ENCODE measurements at regions not wholly inside any gene's neighbourhood (a gene's known extent, or its start where the extent isn't known, plus 50 kb on each side); places are given as distances from the start of the nearest gene placed in this dataset.
"Not testable (repeated sequence)": the region's sequence is repeated elsewhere in the genome, so short reads cannot be mapped to it uniquely, and the experiment has no call there.

DNA sequence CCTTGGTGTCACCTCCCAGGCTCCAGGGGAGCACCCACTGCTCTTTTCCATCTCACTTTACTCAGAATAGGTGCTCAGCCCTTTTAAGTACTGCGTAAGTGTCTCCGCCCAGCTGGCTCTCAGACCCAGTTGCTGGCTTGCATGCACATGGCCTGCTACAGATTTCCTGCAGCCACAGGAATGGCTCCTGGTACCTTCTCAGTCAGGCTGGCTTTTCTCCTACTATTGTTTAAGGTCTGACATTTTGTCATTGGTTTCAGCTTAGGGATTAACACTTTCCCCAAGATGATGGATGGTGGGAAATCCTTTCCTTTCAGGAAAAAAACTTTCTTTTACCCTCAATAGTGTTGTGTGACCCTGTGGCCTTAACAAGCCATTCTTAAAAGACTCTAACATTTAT, 1652.3 kb upstream of the WWC1 start:
- no peak for DNase-seq

DNA sequence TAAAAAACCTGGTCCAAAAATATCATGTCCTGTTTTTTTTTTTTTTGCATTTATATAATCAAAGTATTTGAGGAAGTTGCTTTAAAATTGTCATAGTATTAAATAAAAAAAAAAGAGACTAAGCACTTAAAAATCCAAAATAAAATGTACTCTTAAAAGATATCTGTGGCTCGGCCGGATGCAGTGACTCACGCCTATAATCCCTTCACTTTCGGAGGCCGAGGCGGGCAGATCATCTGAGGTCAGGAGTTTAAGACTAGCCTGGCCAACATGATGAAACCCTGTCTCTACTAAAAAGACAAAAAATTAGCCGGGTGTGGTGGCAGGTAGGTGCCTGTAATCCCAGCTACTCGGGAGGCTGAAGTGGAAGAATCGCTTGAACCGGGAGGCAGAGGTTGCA, 1651.3 kb upstream of the WWC1 start:
- DNase-seq, result not testable (repeated sequence)

DNA sequence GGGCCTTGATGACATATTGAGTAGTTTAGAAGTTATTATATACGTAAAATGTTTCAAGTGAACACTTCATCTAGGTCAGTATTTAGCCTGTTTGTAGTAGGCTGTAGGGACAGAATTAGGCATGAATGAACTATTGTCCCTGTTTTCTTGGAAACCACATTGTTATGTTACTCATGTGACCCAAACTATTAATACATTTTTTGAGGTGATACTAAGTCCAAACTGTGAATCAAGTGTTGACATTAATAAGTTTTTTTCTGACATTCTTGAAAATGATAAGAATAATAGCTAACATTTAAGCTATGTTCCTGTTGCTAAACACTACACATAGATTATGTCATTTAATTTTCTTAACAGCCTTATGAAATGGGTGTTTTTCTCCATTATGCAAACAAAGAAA, 1642.7 kb upstream of the WWC1 start:
- no peak for DNase-seq

DNA sequence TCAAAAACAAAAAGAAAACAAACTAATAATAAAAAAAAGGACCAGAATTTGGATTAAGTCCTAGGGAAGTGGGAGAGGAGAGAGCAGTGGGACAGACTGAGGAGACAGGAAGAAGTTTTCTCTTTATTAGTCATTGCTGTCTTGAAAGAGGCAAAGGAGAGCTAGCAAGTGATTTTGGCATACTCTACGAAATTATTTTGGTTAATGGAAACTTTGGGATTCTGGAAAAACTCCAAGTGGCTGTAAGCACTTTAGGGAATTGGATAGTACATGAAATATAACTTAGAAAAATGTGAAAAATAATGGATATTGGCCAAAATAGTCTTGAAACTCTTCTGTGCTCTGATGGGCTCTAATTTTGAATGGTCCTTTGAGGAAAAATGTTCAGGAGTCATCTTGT, 1641.8 kb upstream of the WWC1 start:
- DNase-seq, result no peak

DNA sequence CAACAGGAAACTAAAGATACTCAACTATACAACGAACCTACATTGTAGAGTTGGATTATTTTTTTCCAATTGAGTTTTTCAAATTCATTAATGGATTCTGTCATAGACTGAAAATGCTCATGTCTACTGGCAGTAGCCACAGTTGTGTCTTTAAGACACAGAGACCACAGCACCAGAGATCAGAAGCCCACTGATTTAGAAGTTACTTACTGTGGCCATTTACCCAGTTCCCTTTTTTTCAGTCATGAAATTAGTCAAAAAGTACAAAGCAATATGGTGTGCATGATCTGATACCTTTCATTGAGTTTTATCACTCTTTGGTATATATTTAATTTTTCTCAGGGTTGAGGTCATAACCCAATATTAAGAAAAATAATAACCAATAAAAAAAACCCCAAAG, 1640.2 kb upstream of the WWC1 start:
- DNase-seq, result no peak

DNA sequence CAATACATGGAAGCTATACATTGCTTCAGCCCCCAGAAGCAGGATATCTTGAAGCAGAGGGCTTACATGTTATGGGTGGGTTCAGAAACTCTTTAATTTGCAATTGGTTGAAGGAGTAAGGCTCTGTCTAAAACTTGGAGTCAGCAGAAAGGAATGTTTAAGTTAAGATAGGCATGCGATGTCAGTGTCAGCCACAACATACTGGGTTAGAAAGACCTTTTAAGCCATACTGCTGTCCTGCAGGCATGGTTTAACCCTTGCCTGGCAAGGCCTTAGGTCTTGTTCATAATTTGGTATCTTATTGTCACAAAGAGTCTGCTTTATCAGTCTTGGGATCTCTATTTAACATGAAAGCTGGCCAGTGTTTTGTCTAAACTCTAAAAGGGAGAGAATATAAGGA, 1619.6 kb upstream of the WWC1 start:
- DNase-seq, result no peak

DNA sequence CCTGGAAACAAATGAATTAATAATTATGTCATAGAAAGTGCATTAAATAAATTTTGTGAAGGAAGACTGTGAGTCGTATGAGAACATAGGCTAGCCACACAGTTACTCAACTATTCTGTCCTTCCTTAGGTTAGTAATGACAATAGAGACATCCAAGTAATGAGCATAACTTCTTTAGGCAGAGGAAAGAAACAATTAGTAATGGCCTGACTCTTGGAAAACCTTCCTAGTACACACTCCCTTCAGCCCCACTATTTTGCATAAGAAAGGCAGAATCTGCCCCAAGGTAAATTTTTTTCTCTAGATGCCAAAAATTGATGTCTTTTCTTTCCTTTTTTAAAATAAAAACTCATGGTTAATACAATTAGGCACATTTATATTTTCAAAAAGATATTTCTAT, 1619.0 kb upstream of the WWC1 start:
- DNase-seq, result no peak

DNA sequence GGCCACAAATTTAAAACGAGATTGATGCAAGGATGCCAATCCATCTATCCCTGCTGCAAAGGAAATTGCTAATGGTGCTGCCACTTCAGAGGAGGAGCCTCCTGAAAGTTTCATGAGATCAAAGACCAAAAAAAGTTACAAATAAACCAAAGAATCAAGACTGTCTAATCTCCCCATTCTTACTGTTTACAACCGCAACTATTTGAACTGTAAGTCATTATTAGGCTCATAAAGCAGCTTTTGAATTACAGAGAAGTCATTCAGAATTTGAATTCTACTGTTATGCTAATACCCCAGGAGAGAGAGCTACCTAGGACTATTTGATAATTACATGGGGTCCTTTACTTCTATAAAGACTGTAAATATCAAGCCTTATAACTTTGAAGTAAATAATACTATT, 1613.6 kb upstream of the WWC1 start:
- DNase-seq, result no peak

DNA sequence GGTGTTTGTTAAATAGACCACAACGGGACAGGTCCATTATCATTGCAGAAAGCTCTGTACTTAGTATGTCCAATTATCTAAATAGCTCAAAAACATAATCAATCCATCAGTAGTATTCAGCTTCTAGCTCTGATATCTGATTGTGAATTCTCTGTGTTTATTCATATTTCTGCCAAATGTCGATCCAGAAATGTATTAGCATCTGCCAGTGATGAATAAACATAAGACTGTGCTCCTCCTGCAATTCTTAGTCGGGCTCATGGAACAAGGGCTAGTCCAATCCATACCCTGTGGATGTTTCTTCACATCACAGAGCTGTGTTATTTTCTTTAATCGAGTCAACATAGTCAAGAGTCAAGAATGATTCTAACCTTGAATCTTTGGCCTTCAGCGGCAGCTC, 1612.1 kb upstream of the WWC1 start:
- DNase-seq, result no peak

DNA sequence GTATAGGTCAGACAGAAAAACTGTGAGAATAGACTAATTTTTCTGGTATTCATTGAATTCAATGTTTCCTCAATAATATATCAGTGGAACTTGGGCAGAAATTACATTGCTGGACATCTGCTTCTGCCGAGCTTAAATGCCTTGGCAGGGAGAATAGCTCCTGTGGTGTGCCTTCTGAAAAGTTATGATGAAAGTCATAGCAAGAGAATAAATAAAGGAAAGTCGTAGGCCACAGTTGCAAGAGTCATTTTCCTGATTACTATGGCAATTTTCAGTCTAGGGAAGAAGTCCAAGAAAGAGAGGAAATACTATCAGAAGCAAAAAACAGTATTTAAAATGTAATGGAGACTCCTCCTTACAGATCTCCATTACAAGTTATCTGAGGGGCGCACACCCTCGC, 1596.1 kb upstream of the WWC1 start:
- DNase-seq, result no peak

DNA sequence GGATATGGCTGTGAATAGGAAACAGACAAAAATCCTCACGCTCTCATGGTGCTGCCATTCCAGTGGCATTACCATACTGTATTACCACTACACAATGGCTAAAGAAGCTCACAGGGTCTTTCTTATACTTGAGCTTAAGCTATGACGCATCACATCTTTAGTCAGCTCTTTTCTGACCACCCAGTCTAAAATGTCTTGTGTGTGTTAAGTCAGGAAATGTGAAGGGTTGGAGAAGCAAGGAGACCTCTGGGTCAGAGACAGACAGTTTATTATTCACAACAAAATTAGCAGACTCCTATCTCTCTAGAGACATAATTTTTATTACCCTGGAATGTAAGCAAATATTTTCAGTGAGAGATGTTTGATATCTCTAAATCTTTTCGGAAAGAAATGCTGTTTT, 1583.2 kb upstream of the WWC1 start:
- no peak for DNase-seq

DNA sequence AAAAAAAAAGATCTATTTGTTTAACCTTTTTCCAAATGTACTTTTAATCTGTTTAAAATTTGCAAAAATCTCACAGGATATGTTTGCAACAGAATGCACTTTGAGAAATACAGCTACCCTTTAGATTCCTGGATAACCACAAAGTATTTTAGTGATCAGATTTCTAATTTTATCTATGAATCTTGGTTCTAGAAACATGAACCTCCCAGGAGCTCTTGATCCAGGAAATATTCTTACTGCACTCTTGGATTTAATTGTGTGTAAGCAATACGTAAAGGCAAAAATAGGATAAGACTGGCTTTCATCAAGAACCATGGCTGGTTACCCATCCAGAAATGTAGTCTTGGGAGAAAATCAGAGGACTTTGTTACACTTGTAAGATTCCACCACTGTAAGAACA, 1581.8 kb upstream of the WWC1 start:
- no peak for DNase-seq

DNA sequence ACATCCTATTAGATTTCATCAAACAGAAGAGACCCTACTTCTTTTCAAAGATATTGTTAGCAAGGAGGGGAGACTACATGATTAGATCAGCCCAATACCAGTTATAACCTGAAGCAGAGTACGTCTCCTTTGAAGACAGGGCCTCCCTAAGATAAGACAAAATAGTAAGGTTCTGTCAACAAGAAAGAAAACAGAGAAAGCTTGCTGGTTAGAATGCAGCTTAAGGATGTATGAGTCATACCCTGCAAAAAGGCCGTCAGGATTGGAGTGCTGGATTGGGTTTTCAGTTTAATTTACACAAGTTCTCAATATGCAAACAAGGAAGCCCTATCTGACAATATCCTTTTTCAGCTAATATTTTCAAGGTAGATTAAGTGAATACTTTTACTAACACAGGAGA, 1581.2 kb upstream of the WWC1 start:
- no peak for DNase-seq

DNA sequence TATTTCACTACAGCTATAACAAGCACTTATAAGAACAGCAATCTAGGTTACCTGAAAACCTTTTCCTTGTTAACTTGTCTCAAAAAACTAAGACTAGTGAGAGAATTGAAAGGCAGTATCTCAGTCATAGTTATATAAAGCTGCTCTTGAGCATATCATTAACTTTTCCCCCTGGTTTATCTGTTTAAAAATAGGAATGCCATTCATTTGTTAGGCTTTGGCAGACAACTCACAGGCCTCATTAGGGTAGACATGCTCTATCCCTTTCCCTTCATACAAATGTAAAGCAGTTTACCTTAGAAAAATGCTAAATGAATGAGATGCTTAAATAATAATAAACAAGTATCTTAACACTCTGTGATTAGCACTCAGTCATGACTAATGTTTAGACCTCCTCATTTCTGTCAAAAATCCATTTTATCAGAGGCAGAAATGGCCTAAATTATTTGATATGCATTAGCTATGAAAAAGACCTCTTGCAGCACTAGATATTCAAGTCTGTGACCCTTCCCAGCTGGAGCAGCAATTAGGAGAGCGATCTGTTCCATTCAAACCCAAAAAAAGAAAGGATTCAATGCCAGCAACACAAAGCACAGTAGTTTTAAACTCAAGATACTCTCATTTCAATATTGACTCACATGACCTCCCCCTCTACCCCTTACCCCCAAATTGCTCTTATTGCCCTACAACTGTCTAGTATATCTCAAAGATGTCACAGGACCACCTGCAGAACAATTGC, 1578.8 kb upstream of the WWC1 start:
- DNase-seq, result no peak

DNA sequence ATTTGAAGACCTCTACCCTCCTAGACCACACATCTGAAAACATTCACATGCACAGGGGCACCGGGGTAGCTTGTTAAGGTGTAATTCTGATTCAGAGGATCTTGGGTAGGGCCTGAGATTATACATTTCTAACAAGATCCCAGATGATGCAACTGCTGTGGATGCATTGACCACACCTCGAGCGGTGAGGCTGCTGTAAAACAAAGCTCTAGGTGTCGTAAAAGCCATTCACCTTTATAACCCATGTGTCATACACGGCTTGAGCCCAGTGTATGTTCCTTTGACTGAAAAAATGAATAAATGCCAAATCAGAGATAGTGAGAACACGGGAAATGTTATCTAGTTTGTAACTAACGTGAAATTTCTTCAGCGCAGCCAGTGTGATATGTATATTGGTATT, 1578.2 kb upstream of the WWC1 start:
- DNase-seq, result no peak

DNA sequence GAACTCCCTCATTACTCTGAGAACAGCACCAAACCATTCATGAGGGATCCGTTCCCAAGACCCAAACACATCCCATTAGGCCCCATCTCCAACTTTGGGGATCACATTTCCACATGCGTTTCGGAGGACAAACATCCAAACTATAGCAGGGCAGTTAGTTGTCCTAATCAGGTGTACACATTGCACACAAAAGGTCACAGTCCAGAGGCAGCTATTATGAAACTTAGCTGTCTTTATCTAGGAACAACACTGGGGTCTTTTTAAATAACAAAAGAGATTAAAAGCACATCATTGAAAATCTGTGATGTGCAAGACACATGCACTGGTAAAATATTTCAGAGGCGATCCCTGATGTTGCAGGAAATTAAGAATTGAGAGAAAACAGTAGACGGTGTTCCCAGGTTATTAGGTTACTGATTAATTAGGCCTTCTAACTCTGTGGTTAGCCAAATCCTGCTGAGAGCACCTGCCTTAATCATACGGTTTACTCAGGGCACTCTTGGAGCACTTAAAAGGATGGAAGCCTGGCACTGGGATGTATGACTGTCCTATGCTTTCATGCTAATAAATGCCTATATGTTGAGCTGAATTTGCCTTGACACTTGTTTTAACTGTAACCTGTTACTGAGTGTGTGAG, 1574.5 kb upstream of the WWC1 start:
- DNase-seq, result no peak

DNA sequence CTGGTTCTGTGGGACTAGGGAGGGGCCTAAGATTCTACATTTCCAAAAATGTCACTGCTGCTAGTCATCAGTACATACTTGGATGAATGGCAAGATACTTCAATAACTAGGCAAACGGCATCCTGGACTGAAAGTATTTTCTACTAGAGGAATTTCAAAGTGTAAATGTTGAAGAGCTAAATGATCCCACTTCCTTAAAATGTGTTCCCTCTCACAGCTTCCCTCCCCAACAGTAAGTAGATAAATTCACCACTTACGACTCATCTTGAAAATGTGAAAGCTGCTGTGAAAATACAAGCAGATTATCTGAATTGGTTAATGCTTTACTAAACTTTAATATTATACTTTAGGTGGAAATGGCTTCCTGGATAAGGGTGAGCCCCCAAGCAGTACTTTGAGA, 1571.5 kb upstream of the WWC1 start:
- no peak for DNase-seq

DNA sequence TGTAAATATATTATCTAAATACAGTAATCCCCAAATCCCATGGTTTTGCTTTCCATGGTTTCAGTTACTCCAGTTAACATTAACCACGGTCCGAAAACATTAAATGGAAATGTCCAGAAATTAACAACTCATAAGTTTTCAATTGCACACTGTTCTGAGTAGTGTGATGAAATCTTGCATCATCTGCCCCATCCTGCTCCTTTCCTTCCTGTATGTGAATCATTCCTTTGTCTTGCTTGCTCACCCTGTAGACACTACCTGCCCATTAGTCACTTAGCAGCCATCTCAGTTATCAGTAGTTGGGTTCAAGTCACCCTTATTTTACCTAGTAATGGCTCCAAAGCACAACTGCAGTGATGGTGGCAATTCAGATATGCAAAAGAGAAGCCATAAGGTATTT, 1568.5 kb upstream of the WWC1 start:
- no peak for DNase-seq

DNA sequence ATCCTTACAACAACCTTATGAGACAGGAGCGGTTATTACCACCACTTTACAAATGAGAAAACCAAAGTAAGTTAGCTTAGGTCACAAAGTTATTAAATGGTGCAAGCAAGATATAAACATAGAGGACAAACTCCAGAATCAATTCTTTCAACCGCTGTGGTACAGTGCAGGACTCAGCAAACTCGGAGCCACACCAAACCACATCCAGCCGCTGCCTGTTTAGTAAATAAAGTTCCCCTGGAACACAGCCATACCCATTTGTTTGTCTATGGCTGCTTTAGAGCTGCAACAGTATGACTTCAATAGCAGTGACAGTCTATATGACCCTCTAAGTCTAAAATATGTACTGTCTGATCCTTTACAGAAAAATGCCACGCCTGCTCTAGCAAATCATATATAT, 1567.2 kb upstream of the WWC1 start:
- no peak for DNase-seq

DNA sequence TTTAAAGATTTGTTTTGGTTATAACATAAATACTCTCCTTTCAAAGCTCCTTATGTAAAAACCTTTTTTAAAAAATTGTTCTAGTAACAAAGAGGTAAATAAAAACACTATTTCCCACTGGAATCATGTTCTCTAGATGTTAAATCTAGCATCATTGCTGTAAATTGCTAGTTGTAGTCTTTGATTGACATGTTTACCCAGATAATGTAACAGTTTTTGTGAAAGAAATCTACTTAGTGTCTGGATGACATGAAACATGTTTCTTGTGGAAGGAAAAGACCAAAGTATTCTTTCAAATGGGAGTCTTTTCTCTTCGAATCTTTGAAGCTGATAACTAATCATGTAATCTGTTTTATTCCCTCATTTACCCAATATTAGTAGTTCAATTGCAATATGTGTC, 1565.9 kb upstream of the WWC1 start:
- no peak for DNase-seq

DNA sequence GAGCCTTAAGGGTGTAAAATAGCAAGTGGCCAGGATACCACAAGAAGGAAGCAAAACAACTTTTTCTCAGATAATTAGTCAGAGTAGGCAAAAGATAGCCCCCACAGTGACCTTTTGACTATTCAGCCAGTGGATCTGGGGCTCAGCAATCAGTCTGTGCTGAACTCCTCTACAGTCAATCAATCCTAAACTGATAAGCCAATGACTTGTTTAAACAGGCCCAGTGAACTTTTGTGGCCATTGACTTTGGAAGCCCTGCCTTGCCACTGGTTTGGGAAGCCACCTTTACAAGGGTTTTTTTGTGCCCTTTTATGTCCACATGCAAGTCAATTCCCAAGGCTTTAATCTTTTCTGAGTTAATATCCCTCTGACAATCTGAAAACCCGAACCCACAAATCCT, 1565.0 kb upstream of the WWC1 start:
- DNase-seq, result no peak

DNA sequence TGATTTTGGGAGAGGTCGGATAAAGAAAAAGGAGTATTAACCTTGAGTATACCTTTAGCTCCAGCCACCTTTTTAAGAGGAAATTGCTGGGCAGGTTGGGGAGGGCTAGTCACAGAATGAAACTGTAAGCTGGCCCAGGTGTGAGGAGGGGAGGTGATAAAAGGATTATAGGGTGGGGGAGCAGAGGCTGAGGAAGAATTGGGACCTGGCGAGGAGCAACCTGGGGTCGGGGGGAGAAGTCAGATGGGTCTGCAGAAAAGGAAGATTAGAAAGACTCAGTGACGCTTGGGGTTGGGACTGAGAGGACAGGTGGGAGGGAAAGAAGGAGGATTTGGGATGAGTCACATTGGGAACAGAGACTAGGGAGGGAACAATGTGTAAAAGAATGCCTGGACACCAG, 1548.5 kb upstream of the WWC1 start:
- DNase-seq, result not testable (repeated sequence)

DNA sequence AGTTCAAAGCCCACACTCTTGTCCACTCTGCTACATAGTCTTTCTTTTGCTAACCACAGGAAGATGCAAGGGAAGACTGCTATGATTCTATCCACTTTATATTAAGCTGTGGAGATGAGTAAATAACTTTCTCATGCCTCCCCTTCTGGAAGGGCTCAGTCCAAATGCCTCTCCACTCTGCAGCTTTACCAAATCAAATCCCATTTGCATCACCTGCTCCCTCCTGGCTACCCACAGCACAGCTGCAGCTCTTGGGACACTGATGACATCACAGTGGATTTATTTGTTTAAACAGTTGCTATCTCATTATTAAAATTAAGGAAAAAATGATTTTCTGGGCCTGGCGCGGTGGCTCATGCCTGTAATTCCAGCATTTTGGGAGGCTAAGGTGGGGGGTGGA, 1544.9 kb upstream of the WWC1 start:
- DNase-seq, result no peak

DNA sequence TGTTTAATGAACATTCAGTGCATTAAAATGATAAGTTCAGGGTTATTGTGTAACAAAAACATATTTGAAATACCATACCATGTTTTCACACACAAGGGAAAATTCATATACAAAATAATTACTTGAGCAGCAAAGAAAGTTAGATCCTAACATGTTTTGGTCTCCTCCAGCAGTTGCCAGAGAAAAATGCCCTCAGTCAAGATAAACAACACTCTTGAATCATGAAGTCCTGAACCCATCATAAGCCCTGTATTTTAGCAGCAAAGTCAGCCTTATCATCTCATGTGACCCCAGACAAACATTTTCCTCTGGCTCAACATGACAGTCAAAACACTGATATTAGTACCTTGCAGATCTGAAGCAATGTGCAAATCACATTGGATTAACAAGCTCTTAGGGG, 1541.1 kb upstream of the WWC1 start:
- DNase-seq, result no peak
